Stimulated activated CD8-positive, alpha-beta memory T cell treated with anti-CD3 and anti-CD28 coated beads, Interleukin-4, amount 100 ng/mL, for 1 hour (primary cell): ENCODE measurements at regions not wholly inside any gene's neighbourhood (a gene's known extent, or its start where the extent isn't known, plus 50 kb on each side); places are given as distances from the start of the nearest gene placed in this dataset.
"Not testable (repeated sequence)": the region's sequence is repeated elsewhere in the genome, so short reads cannot be mapped to it uniquely, and the experiment has no call there.

Source experiments
- DNase-seq, 2 donors: peaks; one replicate each; pipeline ENCODE4 v3.0.0-alpha.2; 2020; ENCODE audit warnings: low read depth in 2 of 2, low spot score in 1 of 2

GRCh38 chr2:82781176-82781915 lies 1677.7 kb downstream of the SUCLG1 start:
- DNase-seq = no peak

GRCh38 chr2:82780050-82780449 lies 1679.0 kb downstream of the SUCLG1 start:
- no peak for DNase-seq

GRCh38 chr2:82752396-82752795 lies 1706.7 kb downstream of the SUCLG1 start:
- no peak for DNase-seq

GRCh38 chr2:82748653-82749052 lies 1710.4 kb downstream of the SUCLG1 start:
- DNase-seq = no peak

- no peak for DNase-seq
Measured at GRCh38 chr2:82740527-82740926, 1718.6 kb downstream of the SUCLG1 start.

- not testable (repeated sequence) for DNase-seq
Measured at GRCh38 chr2:82737965-82738364, 1721.1 kb downstream of the SUCLG1 start.

- no peak for DNase-seq
Measured at GRCh38 chr2:82735336-82735735, 1723.7 kb downstream of the SUCLG1 start.

- DNase-seq = no peak
Measured at GRCh38 chr2:82731824-82732223, 1727.3 kb downstream of the SUCLG1 start.

GRCh38 chr2:82730811-82731210 lies 1728.3 kb downstream of the SUCLG1 start:
- no peak for DNase-seq

GRCh38 chr2:82728090-82728489 lies 1731.0 kb downstream of the SUCLG1 start:
- no peak for DNase-seq

- no peak for DNase-seq
Measured at GRCh38 chr2:82708681-82709080, 1750.4 kb downstream of the SUCLG1 start.

- no peak for DNase-seq
Measured at GRCh38 chr2:82697231-82697630, 1761.8 kb downstream of the SUCLG1 start.

- no peak for DNase-seq
Measured at GRCh38 chr2:82694431-82694830, 1764.6 kb downstream of the SUCLG1 start.

GRCh38 chr2:82690757-82691411 lies 1768.2 kb downstream of the SUCLG1 start:
- DNase-seq = no peak

GRCh38 chr2:82675186-82675585 lies 1783.9 kb downstream of the SUCLG1 start:
- DNase-seq = no peak

GRCh38 chr2:82674652-82675051 lies 1784.4 kb downstream of the SUCLG1 start:
- DNase-seq = no peak

GRCh38 chr2:82667491-82667890 lies 1791.6 kb downstream of the SUCLG1 start:
- DNase-seq = no peak

- no peak for DNase-seq
Measured at GRCh38 chr2:82665691-82666090, 1793.4 kb downstream of the SUCLG1 start.

- no peak for DNase-seq
Measured at GRCh38 chr2:82657106-82657505, 1802.0 kb downstream of the SUCLG1 start.

- DNase-seq = no peak
Measured at GRCh38 chr2:82656420-82656819, 1802.7 kb downstream of the SUCLG1 start.

GRCh38 chr2:82652117-82652516 lies 1807.0 kb downstream of the SUCLG1 start:
- no peak for DNase-seq

- DNase-seq = no peak
Measured at GRCh38 chr2:82650038-82650437, 1809.0 kb downstream of the SUCLG1 start.
